Immature natural killer cell (primary cell): ENCODE measurements at regions not wholly inside any gene's neighbourhood (a gene's known extent, or its start where the extent isn't known, plus 50 kb on each side); places are given as distances from the start of the nearest gene placed in this dataset.

Experiments used
- DNase-seq, 3 donors: peaks; one replicate each; pipeline ENCODE4 v3.0.0; 2022; ENCODE audit warnings: mixed read lengths in 1 of 3
- H3K27ac Mint-ChIP-seq, 6 donors: one replicate each; pipeline ENCODE4 v1.8.0; 2020; ENCODE audit warnings: mixed read lengths in 6 of 6, mild to moderate bottlenecking in 5 of 6, inconsistent platforms in 4 of 6, moderate library complexity in 3 of 6
- H3K27me3 Mint-ChIP-seq, 3 donors: one replicate each; pipeline ENCODE4 v1.8.0; 2020 to 2021; ENCODE audit warnings: low read depth in 3 of 3, mild to moderate bottlenecking in 3 of 3, mixed read lengths in 3 of 3, moderate library complexity in 3 of 3, inconsistent platforms in 1 of 3
- H3K36me3 Mint-ChIP-seq, 3 donors: one replicate each; pipeline ENCODE4 v1.8.0; 2020; ENCODE audit warnings: mixed read lengths in 3 of 3, inconsistent platforms in 2 of 3, mild to moderate bottlenecking in 2 of 3
- H3K4me1 Mint-ChIP-seq, 2 donors: one replicate each; pipeline ENCODE4 v1.8.0; 2020; ENCODE audit warnings: inconsistent platforms in 2 of 2, mild to moderate bottlenecking in 2 of 2, mixed read lengths in 2 of 2, moderate library complexity in 1 of 2
- H3K4me3 Mint-ChIP-seq, 5 donors: one replicate each; pipeline ENCODE4 v1.8.0; 2020; ENCODE audit warnings: mild to moderate bottlenecking in 5 of 5, mixed read lengths in 5 of 5, inconsistent platforms in 3 of 5, moderate library complexity in 3 of 5
- H3K9me3 Mint-ChIP-seq, 6 donors: one replicate each; pipeline ENCODE4 v1.8.0; 2020; ENCODE audit warnings: mild to moderate bottlenecking in 6 of 6, mixed read lengths in 6 of 6, inconsistent platforms in 4 of 6, moderate library complexity in 3 of 6

GRCh38 chr2:12594590-12594989 is 122.1 kb upstream of the TRIB2 start:
- H3K9me3 Mint-ChIP-seq: no peaks in the 10 kb centered on the region
- no peak overlapping the region for H3K4me3 Mint-ChIP-seq
- H3K36me3 Mint-ChIP-seq: no peaks in the 10 kb centered on the region
- peaks cover 0 to 2% (median 0%) of the 10 kb centered on the region in 3 donors for H3K27me3 Mint-ChIP-seq
- H3K4me1 Mint-ChIP-seq: peaks cover 1 to 2% of the 10 kb centered on the region in 2 donors
- H3K27ac Mint-ChIP-seq: no peak overlapping the region
- no peak for DNase-seq

- no peaks in the 10 kb centered on the region for H3K9me3 Mint-ChIP-seq
- no peak overlapping the region for H3K4me3 Mint-ChIP-seq
- DNase-seq: no peak
- H3K27me3 Mint-ChIP-seq: peaks cover 0 to 2% (median 2%) of the 10 kb centered on the region in 3 donors
- H3K27ac Mint-ChIP-seq: peak overlapping the region in 1 of 6 donors; percentile 26
- H3K4me1 Mint-ChIP-seq: no peaks in the 10 kb centered on the region
- H3K36me3 Mint-ChIP-seq: peaks cover 0 to 3% (median 0%) of the 10 kb centered on the region in 3 donors
These were observed 120.0 kb upstream of the TRIB2 start for GRCh38 chr2:12596771-12597170.

GRCh38 chr2:12597610-12598009 is 119.1 kb upstream of the TRIB2 start:
- Mint-ChIP-seq H3K36me3 (peaks cover 0 to 3% (median 0%) of the 10 kb centered on the region in 3 donors), H3K4me3 (no peak overlapping the region), H3K9me3 (no peaks in the 10 kb centered on the region), H3K27me3 (peaks cover 0 to 2% (median 2%) of the 10 kb centered on the region in 3 donors), H3K4me1 (no peaks in the 10 kb centered on the region), H3K27ac (no peak overlapping the region)
- no peak for DNase-seq

GRCh38 chr2:12602661-12603060 is 114.1 kb upstream of the TRIB2 start:
- Mint-ChIP-seq H3K27me3 (peaks cover 0 to 4% (median 2%) of the 10 kb centered on the region in 3 donors), H3K9me3 (no peaks in the 10 kb centered on the region), H3K36me3 (peaks cover 0 to 7% (median 0%) of the 10 kb centered on the region in 3 donors), H3K27ac (no peak overlapping the region), H3K4me3 (no peak overlapping the region), H3K4me1 (peaks cover 11% of the 10 kb centered on the region in 2 donors)
- DNase-seq: no peak

GRCh38 chr2:12603781-12604295 is 112.9 kb upstream of the TRIB2 start:
- H3K9me3 Mint-ChIP-seq: no peaks in the 10 kb centered on the region
- peaks cover 11 to 16% of the 10 kb centered on the region in 2 donors for H3K4me1 Mint-ChIP-seq
- H3K36me3 Mint-ChIP-seq: peaks cover 0 to 7% (median 0%) of the 10 kb centered on the region in 3 donors
- no peak overlapping the region for H3K27ac Mint-ChIP-seq
- DNase-seq: no peak
- H3K4me3 Mint-ChIP-seq: no peak overlapping the region
- H3K27me3 Mint-ChIP-seq: peaks cover 0 to 7% (median 2%) of the 10 kb centered on the region in 3 donors

- Mint-ChIP-seq H3K27ac (no peak overlapping the region), H3K36me3 (peaks cover 0 to 7% (median 0%) of the 10 kb centered on the region in 3 donors), H3K4me1 (peaks cover 11 to 16% of the 10 kb centered on the region in 2 donors), H3K9me3 (no peaks in the 10 kb centered on the region), H3K4me3 (no peak overlapping the region), H3K27me3 (peaks cover 0 to 7% (median 2%) of the 10 kb centered on the region in 3 donors)
- DNase-seq: no peak
These were observed 112.4 kb upstream of the TRIB2 start for GRCh38 chr2:12604341-12604740.

- H3K27ac Mint-ChIP-seq: no peak overlapping the region
- DNase-seq: no peak
- peaks cover 0 to 7% (median 0%) of the 10 kb centered on the region in 3 donors for H3K36me3 Mint-ChIP-seq
- no peaks in the 10 kb centered on the region for H3K9me3 Mint-ChIP-seq
- peaks cover 11 to 16% of the 10 kb centered on the region in 2 donors for H3K4me1 Mint-ChIP-seq
- H3K27me3 Mint-ChIP-seq: peaks cover 0 to 7% (median 3%) of the 10 kb centered on the region in 3 donors
- H3K4me3 Mint-ChIP-seq: no peak overlapping the region
These were observed 111.4 kb upstream of the TRIB2 start for GRCh38 chr2:12605366-12605765.

GRCh38 chr2:12605936-12606335 is 110.8 kb upstream of the TRIB2 start:
- peaks cover 0 to 7% (median 0%) of the 10 kb centered on the region in 3 donors for H3K36me3 Mint-ChIP-seq
- H3K27ac Mint-ChIP-seq: no peak overlapping the region
- H3K4me1 Mint-ChIP-seq: peaks cover 11 to 16% of the 10 kb centered on the region in 2 donors
- H3K9me3 Mint-ChIP-seq: no peaks in the 10 kb centered on the region
- H3K4me3 Mint-ChIP-seq: no peak overlapping the region
- DNase-seq: no peak
- peaks cover 0 to 6% (median 3%) of the 10 kb centered on the region in 3 donors for H3K27me3 Mint-ChIP-seq

GRCh38 chr2:12606472-12607000 is 110.2 kb upstream of the TRIB2 start:
- Mint-ChIP-seq H3K9me3 (no peaks in the 10 kb centered on the region), H3K4me1 (peaks cover 11 to 16% of the 10 kb centered on the region in 2 donors), H3K27me3 (peaks cover 0 to 5% (median 3%) of the 10 kb centered on the region in 3 donors), H3K27ac (no peak overlapping the region), H3K36me3 (peaks cover 0 to 4% (median 0%) of the 10 kb centered on the region in 3 donors), H3K4me3 (peak overlapping the region in 2 of 5 donors; percentile 25 to 48)
- peak in 2 of 3 donors; percentile 22 to 32 for DNase-seq

GRCh38 chr2:12607971-12608370 is 108.8 kb upstream of the TRIB2 start:
- H3K27ac Mint-ChIP-seq: no peak overlapping the region
- no peak for DNase-seq
- peaks cover 0 to 5% (median 3%) of the 10 kb centered on the region in 3 donors for H3K27me3 Mint-ChIP-seq
- H3K9me3 Mint-ChIP-seq: no peaks in the 10 kb centered on the region
- peaks cover 0 to 4% (median 0%) of the 10 kb centered on the region in 3 donors for H3K36me3 Mint-ChIP-seq
- H3K4me1 Mint-ChIP-seq: peaks cover 11 to 16% of the 10 kb centered on the region in 2 donors
- no peak overlapping the region for H3K4me3 Mint-ChIP-seq

- Mint-ChIP-seq H3K4me3 (no peak overlapping the region), H3K4me1 (peaks cover 11 to 16% of the 10 kb centered on the region in 2 donors), H3K9me3 (no peaks in the 10 kb centered on the region), H3K36me3 (no peaks in the 10 kb centered on the region), H3K27me3 (peaks cover 0 to 3% (median 2%) of the 10 kb centered on the region in 3 donors), H3K27ac (no peak overlapping the region)
- no peak for DNase-seq
These were observed 106.4 kb upstream of the TRIB2 start for GRCh38 chr2:12610314-12610713.

GRCh38 chr2:12612168-12612567 is 104.6 kb upstream of the TRIB2 start:
- H3K4me1 Mint-ChIP-seq: peaks cover 0 to 5% of the 10 kb centered on the region in 2 donors
- no peaks in the 10 kb centered on the region for H3K9me3 Mint-ChIP-seq
- no peaks in the 10 kb centered on the region for H3K36me3 Mint-ChIP-seq
- no peak for DNase-seq
- no peak overlapping the region for H3K27ac Mint-ChIP-seq
- no peak overlapping the region for H3K4me3 Mint-ChIP-seq
- peaks cover 0 to 3% (median 2%) of the 10 kb centered on the region in 3 donors for H3K27me3 Mint-ChIP-seq

GRCh38 chr2:12612671-12613070 is 104.1 kb upstream of the TRIB2 start:
- H3K27me3 Mint-ChIP-seq: peaks cover 0 to 3% (median 2%) of the 10 kb centered on the region in 3 donors
- no peak overlapping the region for H3K4me3 Mint-ChIP-seq
- peaks cover 0 to 5% of the 10 kb centered on the region in 2 donors for H3K4me1 Mint-ChIP-seq
- DNase-seq: no peak
- H3K36me3 Mint-ChIP-seq: no peaks in the 10 kb centered on the region
- no peaks in the 10 kb centered on the region for H3K9me3 Mint-ChIP-seq
- no peak overlapping the region for H3K27ac Mint-ChIP-seq

GRCh38 chr2:12613137-12613835 is 103.5 kb upstream of the TRIB2 start:
- Mint-ChIP-seq H3K4me3 (no peak overlapping the region), H3K4me1 (no peaks in the 10 kb centered on the region)

More at GRCh38 chr2:12613137-12613835, 103.5 kb upstream of the TRIB2 start:
- Mint-ChIP-seq H3K27ac (peak overlapping the region in 1 of 6 donors; percentile 76), H3K36me3 (no peaks in the 10 kb centered on the region), H3K27me3 (peaks cover 0 to 3% (median 2%) of the 10 kb centered on the region in 3 donors), H3K9me3 (peaks cover 0 to 2% (median 0%) of the 10 kb centered on the region in 6 donors)
- no peak for DNase-seq
